GM13976 (cell line): ENCODE measurements at regions not wholly inside any gene's neighbourhood (a gene's known extent, or its start where the extent isn't known, plus 50 kb on each side); places are given as distances from the start of the nearest gene placed in this dataset.

Experiments
- DNase-seq: peaks from one replicate; pipeline ENCODE4 v3.0.0; 2012; ENCODE audit warnings: low spot score
- CTCF ChIP-seq: IDR thresholded peaks from 2 replicates; pipeline ENCODE4 v1.5.1; 2012; ENCODE audit warnings: borderline replicate concordance, mild to moderate bottlenecking; ENCODE audit not compliant: insufficient read depth; ENCODE audit errors: extremely low read depth, missing control alignments, control extremely low read depth
- in situ Hi-C: fragments of 300-500 bp; cut with MboI; formaldehyde crosslinking; loops from one replicate; pipeline ENCODE4 v1.12.0; 2022; ENCODE audit warnings: low sequenced_read_pairs, mixed read lengths, inconsistent platforms; ENCODE audit not compliant: unreplicated experiment

- in situ Hi-C loops, result no loop called here
These were observed 122.8 kb upstream of the HS6ST1 start for GRCh38 chr2:128441341-128442052.

GRCh38 chr2:128442053-128442751 is 123.5 kb upstream of the HS6ST1 start:
- no peak for DNase-seq
- no peak for TF ChIP-seq CTCF
- in situ Hi-C loops, result no loop called here

More at GRCh38 chr2:128441341-128442052, 122.8 kb upstream of the HS6ST1 start:
- DNase-seq, result no peak
- TF ChIP-seq CTCF, result no peak

- DNase-seq, result no peak
- TF ChIP-seq CTCF, result no peak
- in situ Hi-C loops, result no loop called here
These were observed 124.2 kb upstream of the HS6ST1 start for GRCh38 chr2:128442891-128443302.

- in situ Hi-C loops, result no loop called here
- no peak for DNase-seq
- no peak for TF ChIP-seq CTCF
These were observed 125.6 kb upstream of the HS6ST1 start for GRCh38 chr2:128444121-128444771.

GRCh38 chr2:128444816-128445522 is 126.3 kb upstream of the HS6ST1 start:
- TF ChIP-seq CTCF, result no peak
- in situ Hi-C loops, result no loop called here
- DNase-seq, result no peak

- no peak for TF ChIP-seq CTCF
- no peak for DNase-seq
- in situ Hi-C loops, result no loop called here
These were observed 126.8 kb upstream of the HS6ST1 start for GRCh38 chr2:128445523-128445900.
